Activated CD8-positive, alpha-beta memory T cell treated with anti-CD3 and anti-CD28 coated beads for 24 hours (primary cell): ENCODE measurements at regions not wholly inside any gene's neighbourhood (a gene's known extent, or its start where the extent isn't known, plus 50 kb on each side); places are given as distances from the start of the nearest gene placed in this dataset.

Experiments used
- DNase-seq: peaks from one replicate; pipeline ENCODE4 v3.0.0-alpha.2; 2020

- no peak for DNase-seq
These were observed 162.3 kb upstream of the CAMK1G start for GRCh38 chr1:209421186-209421585.

GRCh38 chr1:209421978-209422680, 161.4 kb upstream of the CAMK1G start:
- no peak for DNase-seq

GRCh38 chr1:209425959-209426358, 157.6 kb upstream of the CAMK1G start:
- no peak for DNase-seq

- no peak for DNase-seq
These were observed 156.2 kb upstream of the CAMK1G start for GRCh38 chr1:209427277-209427676.

- no peak for DNase-seq
These were observed 155.7 kb upstream of the CAMK1G start for GRCh38 chr1:209427811-209428210.

GRCh38 chr1:209428241-209428921, 155.1 kb upstream of the CAMK1G start:
- DNase-seq, result no peak

GRCh38 chr1:209429611-209430010, 153.9 kb upstream of the CAMK1G start:
- DNase-seq, result no peak

- DNase-seq, result no peak
These were observed 153.4 kb upstream of the CAMK1G start for GRCh38 chr1:209430107-209430506.

GRCh38 chr1:209430821-209431259, 152.7 kb upstream of the CAMK1G start:
- no peak for DNase-seq

- no peak for DNase-seq
These were observed 152.1 kb upstream of the CAMK1G start for GRCh38 chr1:209431402-209431801.

- DNase-seq, result no peak
These were observed 151.6 kb upstream of the CAMK1G start for GRCh38 chr1:209431813-209432442.

- DNase-seq, result no peak
These were observed 151.1 kb upstream of the CAMK1G start for GRCh38 chr1:209432443-209432825.

GRCh38 chr1:209433649-209434031, 149.9 kb upstream of the CAMK1G start:
- no peak for DNase-seq

- DNase-seq, result no peak
These were observed 149.4 kb upstream of the CAMK1G start for GRCh38 chr1:209434066-209434465.

- no peak for DNase-seq
These were observed 148.8 kb upstream of the CAMK1G start for GRCh38 chr1:209434631-209435217.

- peak; percentile 61 for DNase-seq
These were observed 147.6 kb upstream of the CAMK1G start for GRCh38 chr1:209435654-209436566.

GRCh38 chr1:209439828-209440227, 143.7 kb upstream of the CAMK1G start:
- DNase-seq, result no peak

- no peak for DNase-seq
These were observed 140.1 kb upstream of the CAMK1G start for GRCh38 chr1:209443361-209443931.

- no peak for DNase-seq
These were observed 139.4 kb upstream of the CAMK1G start for GRCh38 chr1:209443975-209444651.

- DNase-seq, result no peak
These were observed 138.6 kb upstream of the CAMK1G start for GRCh38 chr1:209444961-209445360.

GRCh38 chr1:209445576-209445975, 137.9 kb upstream of the CAMK1G start:
- DNase-seq, result no peak

- DNase-seq, result no peak
These were observed 137.2 kb upstream of the CAMK1G start for GRCh38 chr1:209446356-209446755.
